C4-2B (cell line): ENCODE measurements at regions not wholly inside any gene's neighbourhood (a gene's known extent, or its start where the extent isn't known, plus 50 kb on each side); places are given as distances from the start of the nearest gene placed in this dataset.

Source experiments
- H3K27ac ChIP-seq: fragments of 450-650 bp; 2 replicates; pipeline ENCODE4 v1.5.1; 2017
- ZFX ChIP-seq: fragments of 450-650 bp; IDR thresholded peaks from 2 replicates; pipeline ENCODE4 v1.6.1; 2017
- TF ChIP-seq, protein P1 (sequence below): fragments of 450-650 bp; conservative IDR thresholded peaks from 2 replicates; pipeline ENCODE4 v1.5.1; 2017; ENCODE audit warnings: mild to moderate bottlenecking

DNA sequence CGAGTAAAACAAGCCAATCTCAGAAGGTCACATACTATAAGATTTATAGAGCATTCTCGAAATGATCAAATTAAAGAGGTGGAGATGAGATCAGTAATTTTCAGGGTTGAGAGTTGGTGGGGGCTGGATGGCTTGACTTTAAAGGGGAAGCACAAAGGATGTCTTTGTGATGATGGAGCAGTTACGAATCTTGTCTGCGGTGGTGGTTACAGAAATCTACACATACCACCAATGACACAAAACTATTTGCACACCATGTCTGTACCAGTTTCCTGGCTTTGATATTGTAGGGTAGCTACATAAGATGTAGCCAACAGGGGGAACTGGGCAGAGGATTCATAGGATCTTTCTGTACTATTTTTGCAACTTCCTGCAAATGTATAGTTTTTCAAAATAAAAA, 190.6 kb upstream of the SMIM21 start:
- TF ChIP-seq, protein P1, sequence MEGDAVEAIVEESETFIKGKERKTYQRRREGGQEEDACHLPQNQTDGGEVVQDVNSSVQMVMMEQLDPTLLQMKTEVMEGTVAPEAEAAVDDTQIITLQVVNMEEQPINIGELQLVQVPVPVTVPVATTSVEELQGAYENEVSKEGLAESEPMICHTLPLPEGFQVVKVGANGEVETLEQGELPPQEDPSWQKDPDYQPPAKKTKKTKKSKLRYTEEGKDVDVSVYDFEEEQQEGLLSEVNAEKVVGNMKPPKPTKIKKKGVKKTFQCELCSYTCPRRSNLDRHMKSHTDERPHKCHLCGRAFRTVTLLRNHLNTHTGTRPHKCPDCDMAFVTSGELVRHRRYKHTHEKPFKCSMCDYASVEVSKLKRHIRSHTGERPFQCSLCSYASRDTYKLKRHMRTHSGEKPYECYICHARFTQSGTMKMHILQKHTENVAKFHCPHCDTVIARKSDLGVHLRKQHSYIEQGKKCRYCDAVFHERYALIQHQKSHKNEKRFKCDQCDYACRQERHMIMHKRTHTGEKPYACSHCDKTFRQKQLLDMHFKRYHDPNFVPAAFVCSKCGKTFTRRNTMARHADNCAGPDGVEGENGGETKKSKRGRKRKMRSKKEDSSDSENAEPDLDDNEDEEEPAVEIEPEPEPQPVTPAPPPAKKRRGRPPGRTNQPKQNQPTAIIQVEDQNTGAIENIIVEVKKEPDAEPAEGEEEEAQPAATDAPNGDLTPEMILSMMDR = no peak
- no peak for TF ChIP-seq ZFX
- no peak overlapping the region for H3K27ac ChIP-seq

- H3K27ac ChIP-seq = no peak overlapping the region
- TF ChIP-seq ZFX = no peak
- TF ChIP-seq, protein P1 = no peak
Observed at GRCh38 chr18:75612456-75612855, 185.0 kb upstream of the SMIM21 start.

DNA sequence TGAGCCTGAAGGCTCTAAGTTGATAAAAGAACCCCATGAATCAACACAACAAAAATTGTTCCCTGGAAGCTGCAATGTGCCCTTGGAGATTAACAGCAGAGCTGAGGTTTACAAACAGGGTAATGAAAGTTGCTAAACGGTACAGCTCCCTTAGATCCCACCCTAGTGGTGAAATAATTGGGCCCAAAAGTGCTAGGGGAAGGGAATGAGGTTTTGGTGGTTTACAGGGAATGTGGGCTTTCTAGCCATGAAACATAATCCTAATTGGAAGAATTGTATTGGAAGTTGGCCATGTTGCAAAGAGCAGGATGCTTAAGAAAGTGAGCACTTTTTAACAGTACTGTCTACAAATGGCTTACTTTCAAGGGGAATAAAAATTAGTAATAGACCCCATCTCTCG, 180.2 kb upstream of the SMIM21 start:
- TF ChIP-seq ZFX = no peak
- TF ChIP-seq, protein P1 = no peak

DNA sequence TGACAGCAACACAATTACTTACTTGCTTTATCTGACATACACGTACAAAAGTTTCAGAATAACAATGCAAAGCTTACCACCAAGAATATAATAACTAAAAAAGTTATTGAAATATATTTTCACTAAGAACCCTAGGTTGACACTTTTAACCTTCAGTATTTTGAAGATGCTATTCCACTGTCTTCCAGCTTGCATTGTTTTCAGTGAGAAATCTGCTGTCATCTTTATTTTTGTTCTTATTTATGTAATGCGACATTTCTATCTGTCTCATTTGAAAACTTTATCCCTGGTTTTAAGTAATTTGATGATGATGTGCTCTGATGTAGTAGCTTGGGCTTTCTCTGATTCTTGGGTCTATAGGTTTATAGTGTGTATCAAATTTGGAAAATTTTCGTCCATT, 165.0 kb upstream of the SMIM21 start:
- no peak for TF ChIP-seq ZFX
- TF ChIP-seq, protein P1 = no peak
- no peak overlapping the region for H3K27ac ChIP-seq

More for the DNA sequence above, 180.2 kb upstream of the SMIM21 start:
- H3K27ac ChIP-seq = no peak overlapping the region

GRCh38 chr18:75588412-75588811, 160.9 kb upstream of the SMIM21 start:
- TF ChIP-seq, protein P1 = no peak
- TF ChIP-seq ZFX = no peak
- no peak overlapping the region for H3K27ac ChIP-seq

GRCh38 chr18:75587131-75587530, 159.6 kb upstream of the SMIM21 start:
- H3K27ac ChIP-seq = no peak overlapping the region
- no peak for TF ChIP-seq ZFX
- TF ChIP-seq, protein P1 = no peak

DNA sequence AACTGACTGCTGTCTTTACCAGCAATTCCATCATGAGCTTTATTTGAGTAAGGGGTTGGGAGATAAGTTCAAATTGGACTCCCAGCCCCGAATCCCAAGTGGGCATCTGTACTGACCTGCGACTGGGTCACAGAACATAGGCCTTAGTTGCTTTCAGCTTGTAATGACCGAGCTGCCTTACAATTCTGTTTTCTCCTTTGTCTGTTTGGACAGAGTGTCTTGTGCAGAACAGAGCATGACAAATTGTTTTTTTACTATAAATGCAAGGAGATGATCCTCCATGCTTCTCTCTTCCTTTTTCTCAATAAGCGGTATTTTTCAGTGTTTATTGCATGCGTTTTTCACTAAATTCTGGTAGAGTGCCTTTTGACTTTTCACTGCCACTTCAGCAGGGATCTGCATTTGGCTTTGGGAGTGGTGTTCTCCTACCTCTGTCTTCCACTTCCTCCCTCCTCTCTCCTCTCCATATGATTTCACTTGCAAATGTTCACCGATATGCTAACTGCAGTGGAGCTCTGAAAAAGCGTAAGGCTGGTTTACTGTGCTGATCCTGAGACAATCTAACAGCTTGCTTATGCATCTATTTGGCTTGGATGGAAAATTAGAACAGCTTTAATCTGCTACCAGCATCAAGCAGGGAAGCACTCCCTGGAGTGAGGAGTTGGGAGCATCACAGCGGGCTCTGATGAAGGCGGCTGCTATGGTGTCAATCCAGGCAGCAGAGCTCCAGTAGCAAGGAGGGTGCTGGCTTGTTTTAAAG, 158.8 kb upstream of the SMIM21 start:
- no peak overlapping the region for H3K27ac ChIP-seq
- TF ChIP-seq ZFX = no peak
- TF ChIP-seq, protein P1 = no peak
